CD4-positive, alpha-beta T cell treated with Interleukin-17A for 4 hours (primary cell): ENCODE measurements at regions not wholly inside any gene's neighbourhood (a gene's known extent, or its start where the extent isn't known, plus 50 kb on each side); places are given as distances from the start of the nearest gene placed in this dataset.
"Not testable (repeated sequence)": the region's sequence is repeated elsewhere in the genome, so short reads cannot be mapped to it uniquely, and the experiment has no call there.

Experiments
- DNase-seq: peaks from one replicate; pipeline ENCODE4 v3.0.0-alpha.2; 2020; ENCODE audit warnings: mixed read lengths

- no peak for DNase-seq
These were observed 327.5 kb upstream of the POGK start for GRCh38 chr1:166511761-166512160.

- DNase-seq = no peak
These were observed 325.2 kb upstream of the POGK start for GRCh38 chr1:166514067-166514466.

GRCh38 chr1:166527752-166528151, 311.5 kb upstream of the POGK start:
- no peak for DNase-seq

- no peak for DNase-seq
These were observed 300.6 kb upstream of the POGK start for GRCh38 chr1:166538646-166539045.

- no peak for DNase-seq
These were observed 295.2 kb upstream of the POGK start for GRCh38 chr1:166544036-166544435.

GRCh38 chr1:166544561-166544960, 294.7 kb upstream of the POGK start:
- no peak for DNase-seq

- no peak for DNase-seq
These were observed 286.6 kb upstream of the POGK start for GRCh38 chr1:166552706-166553105.

GRCh38 chr1:166570954-166571353, 268.3 kb upstream of the POGK start:
- no peak for DNase-seq

GRCh38 chr1:166573199-166573598, 266.1 kb upstream of the POGK start:
- no peak for DNase-seq

- no peak for DNase-seq
These were observed 259.4 kb upstream of the POGK start for GRCh38 chr1:166579557-166580501.

GRCh38 chr1:166588741-166589140, 250.5 kb upstream of the POGK start:
- DNase-seq = no peak

GRCh38 chr1:166590161-166590560, 249.1 kb upstream of the POGK start:
- DNase-seq = no peak

- no peak for DNase-seq
These were observed 244.6 kb upstream of the POGK start for GRCh38 chr1:166594646-166595045.

- no peak for DNase-seq
These were observed 241.8 kb upstream of the POGK start for GRCh38 chr1:166597516-166597915.

GRCh38 chr1:166600574-166600973, 238.7 kb upstream of the POGK start:
- DNase-seq = no peak

- no peak for DNase-seq
These were observed 237.5 kb upstream of the POGK start for GRCh38 chr1:166601650-166602278.

GRCh38 chr1:166602801-166603200, 236.5 kb upstream of the POGK start:
- DNase-seq = not testable (repeated sequence)

- no peak for DNase-seq
These were observed 236.0 kb upstream of the POGK start for GRCh38 chr1:166603296-166603695.

GRCh38 chr1:166605137-166605536, 234.1 kb upstream of the POGK start:
- DNase-seq = no peak

- DNase-seq = no peak
These were observed 226.4 kb upstream of the POGK start for GRCh38 chr1:166612886-166613285.

GRCh38 chr1:166616206-166616605, 223.1 kb upstream of the POGK start:
- DNase-seq = no peak

GRCh38 chr1:166626711-166627110, 212.6 kb upstream of the POGK start:
- no peak for DNase-seq

- no peak for DNase-seq
These were observed 211.7 kb upstream of the POGK start for GRCh38 chr1:166627558-166627957.

GRCh38 chr1:166628259-166628658, 211.0 kb upstream of the POGK start:
- no peak for DNase-seq
